SK-N-SH treated with all-trans-retinoic acid at 6 μM for 48 hours (cell line): ENCODE measurements at regions not wholly inside any gene's neighbourhood (a gene's known extent, or its start where the extent isn't known, plus 50 kb on each side); places are given as distances from the start of the nearest gene placed in this dataset.

Source experiments
- ATAC-seq: fragments of 200-7000 bp; cut with Tn5 transposase; 3 replicates; pipeline ENCODE4 v1.9.1; 2020; ENCODE audit warnings: mild to moderate bottlenecking, moderate library complexity
- ARNTL ChIP-seq: fragments of 450-650 bp; formaldehyde crosslinking; IDR thresholded peaks from 2 replicates; pipeline ENCODE4 v1.5.0; 2020; ENCODE audit warnings: low read depth, mild to moderate bottlenecking, moderate library complexity, borderline replicate concordance
- CREB5 ChIP-seq: fragments of 250-450 bp; sonication (Bioruptor Pico); IDR thresholded peaks from 2 replicates; pipeline ENCODE4 v1.5.1; 2020; ENCODE audit warnings: low read depth, mild to moderate bottlenecking, moderate library complexity
- CSDC2 ChIP-seq: fragments of 250-450 bp; sonication (Bioruptor Pico); IDR thresholded peaks from 2 replicates; pipeline ENCODE4 v1.5.0; 2020; ENCODE audit warnings: mild to moderate bottlenecking, moderate library complexity
- ESRRG ChIP-seq: fragments of 250-450 bp; sonication (Bioruptor Pico); IDR thresholded peaks from 2 replicates; pipeline ENCODE4 v1.6.1; 2021; ENCODE audit warnings: mild to moderate bottlenecking
- GLIS3 ChIP-seq: fragments of 250-450 bp; sonication (Bioruptor Pico); IDR thresholded peaks from 2 replicates; pipeline ENCODE4 v1.5.0; 2020; ENCODE audit warnings: mild to moderate bottlenecking, moderate library complexity
- ISL1 ChIP-seq: fragments of 250-450 bp; sonication (Bioruptor Pico); IDR thresholded peaks from 2 replicates; pipeline ENCODE4 v2.1.2; 2022; ENCODE audit warnings: mild to moderate bottlenecking, moderate library complexity
- OSR1 ChIP-seq: fragments of 250-450 bp; sonication (Bioruptor Pico); IDR thresholded peaks from 2 replicates; pipeline ENCODE4 v1.8.0; 2022; ENCODE audit warnings: moderate library complexity, mild to moderate bottlenecking, inconsistent platforms
- PPARA ChIP-seq: fragments of 250-450 bp; sonication (Bioruptor Pico); IDR thresholded peaks from 2 replicates; pipeline ENCODE4 v1.5.0; 2020; ENCODE audit warnings: mild to moderate bottlenecking, borderline replicate concordance
- RARB ChIP-seq: fragments of 250-450 bp; sonication (Bioruptor Pico); IDR thresholded peaks from 2 replicates; pipeline ENCODE4 v1.8.0; 2021; ENCODE audit warnings: mild to moderate bottlenecking, moderate library complexity
- SNAI2 ChIP-seq: fragments of 250-450 bp; sonication (Bioruptor Pico); IDR thresholded peaks from 2 replicates; pipeline ENCODE4 v1.5.0; 2020; ENCODE audit warnings: mild to moderate bottlenecking, moderate library complexity
- TCF4 ChIP-seq: fragments of 250-450 bp; sonication (Bioruptor Pico); IDR thresholded peaks from 2 replicates; pipeline ENCODE4 v1.8.0; 2021; ENCODE audit warnings: mild to moderate bottlenecking, moderate library complexity, borderline replicate concordance
- TOX ChIP-seq: fragments of 250-450 bp; sonication (Bioruptor Pico); IDR thresholded peaks from 2 replicates; pipeline ENCODE4 v1.8.0; 2021; ENCODE audit warnings: mild to moderate bottlenecking, moderate library complexity, borderline replicate concordance
- ZC3H10 ChIP-seq: fragments of 250-450 bp; sonication (Bioruptor Pico); IDR thresholded peaks from 2 replicates; pipeline ENCODE4 v1.5.1; 2021; ENCODE audit warnings: mild to moderate bottlenecking, moderate library complexity
- ZFP3 ChIP-seq: fragments of 250-450 bp; sonication (Bioruptor Pico); IDR thresholded peaks from 2 replicates; pipeline ENCODE4 v1.5.0; 2020; ENCODE audit warnings: mild to moderate bottlenecking, moderate library complexity
- ZFP30 ChIP-seq: fragments of 450-650 bp; formaldehyde crosslinking; IDR thresholded peaks from 2 replicates; pipeline ENCODE4 v1.5.0; 2022; ENCODE audit warnings: mild to moderate bottlenecking, moderate library complexity
- ZNF565 ChIP-seq: fragments of 450-650 bp; formaldehyde crosslinking; conservative IDR thresholded peaks from 2 replicates; pipeline ENCODE4 v1.5.0; 2020; ENCODE audit warnings: low read depth, mild to moderate bottlenecking, moderate library complexity
- ZNF70 ChIP-seq: fragments of 450-650 bp; formaldehyde crosslinking; IDR thresholded peaks from 2 replicates; pipeline ENCODE4 v1.5.0; 2020; ENCODE audit warnings: mild to moderate bottlenecking, moderate library complexity
- ZNF8 ChIP-seq: fragments of 450-650 bp; formaldehyde crosslinking; IDR thresholded peaks from 2 replicates; pipeline ENCODE4 v1.5.0; 2020; ENCODE audit warnings: mild to moderate bottlenecking, moderate library complexity
- TF ChIP-seq, protein P1 (sequence below): fragments of 250-450 bp; sonication (Bioruptor Pico); IDR thresholded peaks from 2 replicates; pipeline ENCODE4 v1.5.0; 2020; ENCODE audit warnings: mild to moderate bottlenecking, moderate library complexity
- TF ChIP-seq, protein P2 (sequence below): fragments of 250-450 bp; sonication (Bioruptor Pico); IDR thresholded peaks from 2 replicates; pipeline ENCODE4 v1.8.0; 2021; ENCODE audit warnings: low read depth, mild to moderate bottlenecking, moderate library complexity, borderline replicate concordance
- TF ChIP-seq, protein P3 (sequence below): fragments of 250-450 bp; sonication (Bioruptor Pico); IDR thresholded peaks from 2 replicates; pipeline ENCODE4 v1.5.1; 2021; ENCODE audit warnings: mild to moderate bottlenecking, moderate library complexity

DNA sequence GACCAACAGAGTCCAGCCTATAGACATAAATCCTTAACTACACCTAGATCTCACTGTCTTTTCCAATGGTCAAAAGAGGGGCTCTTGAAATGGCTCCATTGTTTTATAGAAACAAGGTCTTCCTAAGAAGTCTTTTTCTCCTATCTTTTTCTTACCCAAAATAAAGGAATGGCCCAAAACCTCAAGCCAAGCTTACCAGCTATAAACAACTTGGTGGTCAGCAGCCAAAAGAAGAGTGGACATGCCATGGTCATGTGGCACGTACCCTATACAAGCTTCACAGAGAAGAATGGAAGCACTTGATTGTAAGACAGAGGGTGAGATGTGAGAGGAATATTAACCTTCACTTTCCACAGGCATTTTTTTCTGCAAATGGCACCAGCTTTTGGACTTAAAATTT is 82.1 kb upstream of the GNAO1 start (continued):
- TF ChIP-seq, protein P1, sequence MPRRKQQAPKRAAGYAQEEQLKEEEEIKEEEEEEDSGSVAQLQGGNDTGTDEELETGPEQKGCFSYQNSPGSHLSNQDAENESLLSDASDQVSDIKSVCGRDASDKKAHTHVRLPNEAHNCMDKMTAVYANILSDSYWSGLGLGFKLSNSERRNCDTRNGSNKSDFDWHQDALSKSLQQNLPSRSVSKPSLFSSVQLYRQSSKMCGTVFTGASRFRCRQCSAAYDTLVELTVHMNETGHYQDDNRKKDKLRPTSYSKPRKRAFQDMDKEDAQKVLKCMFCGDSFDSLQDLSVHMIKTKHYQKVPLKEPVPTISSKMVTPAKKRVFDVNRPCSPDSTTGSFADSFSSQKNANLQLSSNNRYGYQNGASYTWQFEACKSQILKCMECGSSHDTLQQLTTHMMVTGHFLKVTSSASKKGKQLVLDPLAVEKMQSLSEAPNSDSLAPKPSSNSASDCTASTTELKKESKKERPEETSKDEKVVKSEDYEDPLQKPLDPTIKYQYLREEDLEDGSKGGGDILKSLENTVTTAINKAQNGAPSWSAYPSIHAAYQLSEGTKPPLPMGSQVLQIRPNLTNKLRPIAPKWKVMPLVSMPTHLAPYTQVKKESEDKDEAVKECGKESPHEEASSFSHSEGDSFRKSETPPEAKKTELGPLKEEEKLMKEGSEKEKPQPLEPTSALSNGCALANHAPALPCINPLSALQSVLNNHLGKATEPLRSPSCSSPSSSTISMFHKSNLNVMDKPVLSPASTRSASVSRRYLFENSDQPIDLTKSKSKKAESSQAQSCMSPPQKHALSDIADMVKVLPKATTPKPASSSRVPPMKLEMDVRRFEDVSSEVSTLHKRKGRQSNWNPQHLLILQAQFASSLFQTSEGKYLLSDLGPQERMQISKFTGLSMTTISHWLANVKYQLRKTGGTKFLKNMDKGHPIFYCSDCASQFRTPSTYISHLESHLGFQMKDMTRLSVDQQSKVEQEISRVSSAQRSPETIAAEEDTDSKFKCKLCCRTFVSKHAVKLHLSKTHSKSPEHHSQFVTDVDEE (CRISPR knock-in tag): no peak
- no peak for TF ChIP-seq ISL1 (CRISPR knock-in tag)
- no peak for TF ChIP-seq ZNF8 (CRISPR knock-in tag)
- no peak for TF ChIP-seq PPARA
- TF ChIP-seq ESRRG (CRISPR knock-in tag): no peak
- TF ChIP-seq ZNF565 (CRISPR knock-in tag): no peak

- no peak for TF ChIP-seq ZNF565 (CRISPR knock-in tag)
- no peak for ATAC-seq
Observed at GRCh38 chr16:56108724-56109123, 82.6 kb upstream of the GNAO1 start.

GRCh38 chr16:56108056-56108471 is 83.2 kb upstream of the GNAO1 start:
- TF ChIP-seq RARB: no peak
- TF ChIP-seq ISL1 (CRISPR knock-in tag): no peak
- TF ChIP-seq ARNTL (CRISPR knock-in tag): no peak
- no peak for TF ChIP-seq ZC3H10 (CRISPR knock-in tag)
- TF ChIP-seq ZFP3 (CRISPR knock-in tag): no peak
- TF ChIP-seq TCF4: no peak
- no peak for TF ChIP-seq ESRRG (CRISPR knock-in tag)
- no peak for TF ChIP-seq TOX
- no peak for TF ChIP-seq GLIS3
- TF ChIP-seq ZFP30 (CRISPR knock-in tag): no peak
- no peak for TF ChIP-seq ZNF70 (CRISPR knock-in tag)
- TF ChIP-seq PPARA: no peak
- no peak for ATAC-seq

- no peak for ATAC-seq
- TF ChIP-seq, protein P1 (CRISPR knock-in tag): no peak
- TF ChIP-seq ESRRG (CRISPR knock-in tag) (no peak), ZNF8 (CRISPR knock-in tag) (no peak), SNAI2 (CRISPR knock-in tag) (no peak), TOX (no peak), CSDC2 (CRISPR knock-in tag) (no peak), ZNF70 (CRISPR knock-in tag) (no peak), ZFP3 (CRISPR knock-in tag) (no peak), PPARA (no peak), ZC3H10 (CRISPR knock-in tag) (no peak), CREB5 (CRISPR knock-in tag) (no peak), TCF4 (no peak), OSR1 (CRISPR knock-in tag) (no peak), RARB (no peak), ZNF565 (CRISPR knock-in tag) (no peak), ISL1 (CRISPR knock-in tag) (no peak), ARNTL (CRISPR knock-in tag) (no peak)
- TF ChIP-seq, protein P2, sequence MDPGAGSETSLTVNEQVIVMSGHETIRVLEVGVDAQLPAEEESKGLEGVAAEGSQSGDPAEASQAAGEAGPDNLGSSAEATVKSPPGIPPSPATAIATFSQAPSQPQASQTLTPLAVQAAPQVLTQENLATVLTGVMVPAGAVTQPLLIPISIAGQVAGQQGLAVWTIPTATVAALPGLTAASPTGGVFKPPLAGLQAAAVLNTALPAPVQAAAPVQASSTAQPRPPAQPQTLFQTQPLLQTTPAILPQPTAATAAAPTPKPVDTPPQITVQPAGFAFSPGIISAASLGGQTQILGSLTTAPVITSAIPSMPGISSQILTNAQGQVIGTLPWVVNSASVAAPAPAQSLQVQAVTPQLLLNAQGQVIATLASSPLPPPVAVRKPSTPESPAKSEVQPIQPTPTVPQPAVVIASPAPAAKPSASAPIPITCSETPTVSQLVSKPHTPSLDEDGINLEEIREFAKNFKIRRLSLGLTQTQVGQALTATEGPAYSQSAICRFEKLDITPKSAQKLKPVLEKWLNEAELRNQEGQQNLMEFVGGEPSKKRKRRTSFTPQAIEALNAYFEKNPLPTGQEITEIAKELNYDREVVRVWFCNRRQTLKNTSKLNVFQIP (CRISPR knock-in tag): no peak
- TF ChIP-seq, protein P3, sequence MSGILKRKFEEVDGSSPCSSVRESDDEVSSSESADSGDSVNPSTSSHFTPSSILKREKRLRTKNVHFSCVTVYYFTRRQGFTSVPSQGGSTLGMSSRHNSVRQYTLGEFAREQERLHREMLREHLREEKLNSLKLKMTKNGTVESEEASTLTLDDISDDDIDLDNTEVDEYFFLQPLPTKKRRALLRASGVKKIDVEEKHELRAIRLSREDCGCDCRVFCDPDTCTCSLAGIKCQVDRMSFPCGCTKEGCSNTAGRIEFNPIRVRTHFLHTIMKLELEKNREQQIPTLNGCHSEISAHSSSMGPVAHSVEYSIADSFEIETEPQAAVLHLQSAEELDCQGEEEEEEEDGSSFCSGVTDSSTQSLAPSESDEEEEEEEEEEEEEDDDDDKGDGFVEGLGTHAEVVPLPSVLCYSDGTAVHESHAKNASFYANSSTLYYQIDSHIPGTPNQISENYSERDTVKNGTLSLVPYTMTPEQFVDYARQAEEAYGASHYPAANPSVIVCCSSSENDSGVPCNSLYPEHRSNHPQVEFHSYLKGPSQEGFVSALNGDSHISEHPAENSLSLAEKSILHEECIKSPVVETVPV (CRISPR knock-in tag): no peak
Observed at GRCh38 chr16:56106527-56106926, 84.8 kb upstream of the GNAO1 start.
